Epithelial cell of esophagus (primary cell): ENCODE measurements at regions not wholly inside any gene's neighbourhood (a gene's known extent, or its start where the extent isn't known, plus 50 kb on each side); places are given as distances from the start of the nearest gene placed in this dataset.
A peak's percentile ranks its signal among the peaks of the same experiment; 100 is the strongest.

Experiments used
- DNase-seq: peaks from one replicate; pipeline ENCODE4 v3.0.0; 2010; ENCODE audit warnings: low read depth
- H3K4me3 ChIP-seq: 2 replicates; pipeline ENCODE4 v1.5.1; 2011; ENCODE audit warnings: mild to moderate bottlenecking, low read length, control low read depth
- CTCF ChIP-seq: IDR thresholded peaks from 2 replicates; pipeline ENCODE4 v1.5.1; 2011; ENCODE audit warnings: low read depth, mild to moderate bottlenecking, low read length, control low read depth, inconsistent platforms; ENCODE audit not compliant: insufficient read depth; ENCODE audit errors: missing control alignments

GRCh38 chr4:111633663-111634266 lies 511.5 kb upstream of the FAM241A start:
- H3K4me3 ChIP-seq: no peak overlapping the region
- no peak for TF ChIP-seq CTCF
- DNase-seq: no peak

- H3K4me3 ChIP-seq: no peak overlapping the region
- no peak for DNase-seq
- no peak for TF ChIP-seq CTCF
Measured at GRCh38 chr4:111635646-111636045, 509.6 kb upstream of the FAM241A start.

GRCh38 chr4:111636961-111637585 lies 508.2 kb upstream of the FAM241A start:
- no peak for TF ChIP-seq CTCF
- H3K4me3 ChIP-seq: no peak overlapping the region
- DNase-seq: peak; percentile 84

GRCh38 chr4:111639120-111639690 lies 506.0 kb upstream of the FAM241A start:
- DNase-seq: peak; percentile 71
- H3K4me3 ChIP-seq: no peak overlapping the region
- TF ChIP-seq CTCF: no peak

GRCh38 chr4:111639876-111640275 lies 505.4 kb upstream of the FAM241A start:
- no peak for TF ChIP-seq CTCF
- H3K4me3 ChIP-seq: no peak overlapping the region
- peak; percentile 78 for DNase-seq

- DNase-seq: peak; percentile 92
- peak; percentile 94 for TF ChIP-seq CTCF
- H3K4me3 ChIP-seq: no peak overlapping the region
Measured at GRCh38 chr4:111641813-111642579, 503.3 kb upstream of the FAM241A start.

- H3K4me3 ChIP-seq: no peak overlapping the region
- no peak for TF ChIP-seq CTCF
- no peak for DNase-seq
Measured at GRCh38 chr4:111648056-111648455, 497.2 kb upstream of the FAM241A start.
